NCI-H510A treated with DMSO at 0.1 percent for 48 hours (cell line): ENCODE measurements at regions not wholly inside any gene's neighbourhood (a gene's known extent, or its start where the extent isn't known, plus 50 kb on each side); places are given as distances from the start of the nearest gene placed in this dataset.

Experiments
- DNase-seq: peaks from one replicate; lab custom pipeline; 2025; lab: John Stamatoyannopoulos, UW

DNA sequence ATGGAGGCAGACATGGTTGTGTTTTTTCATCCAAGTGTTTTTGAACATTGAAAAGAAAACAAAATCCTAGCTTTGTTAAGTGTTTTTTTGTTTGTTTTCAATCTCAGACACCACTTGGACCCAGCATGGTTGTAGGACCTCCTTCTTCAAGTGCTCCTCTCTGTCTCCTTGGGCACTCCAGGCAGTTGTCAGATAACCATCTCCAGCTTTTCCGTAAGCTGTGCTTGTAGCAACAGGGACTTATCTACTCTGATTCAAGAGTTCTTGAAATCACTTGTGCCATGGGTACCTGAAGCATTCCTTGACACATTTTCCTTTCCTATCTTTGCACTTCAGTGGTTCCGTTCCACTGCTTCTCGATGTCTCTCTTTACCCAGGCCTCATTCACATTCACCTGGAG is 334.9 kb upstream of the DDX53 start:
- no peak for DNase-seq

DNA sequence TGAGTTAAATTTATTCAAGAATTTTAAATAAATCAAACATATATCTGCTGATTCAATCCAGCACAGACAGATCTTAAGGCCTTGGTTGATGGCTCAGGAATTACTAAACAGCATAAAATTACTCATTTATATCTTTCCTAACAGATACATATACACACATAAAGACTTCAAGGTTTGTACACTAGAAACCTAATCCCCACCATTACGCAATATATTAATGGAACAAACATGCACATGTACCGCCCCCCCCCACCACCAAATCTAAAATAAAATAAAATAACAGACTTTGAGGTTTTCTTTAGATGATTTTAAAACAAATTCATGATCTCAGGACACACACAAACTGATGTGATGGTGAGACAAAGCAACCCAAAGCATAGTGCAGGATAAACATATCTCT is 333.9 kb upstream of the DDX53 start:
- no peak for DNase-seq

DNA sequence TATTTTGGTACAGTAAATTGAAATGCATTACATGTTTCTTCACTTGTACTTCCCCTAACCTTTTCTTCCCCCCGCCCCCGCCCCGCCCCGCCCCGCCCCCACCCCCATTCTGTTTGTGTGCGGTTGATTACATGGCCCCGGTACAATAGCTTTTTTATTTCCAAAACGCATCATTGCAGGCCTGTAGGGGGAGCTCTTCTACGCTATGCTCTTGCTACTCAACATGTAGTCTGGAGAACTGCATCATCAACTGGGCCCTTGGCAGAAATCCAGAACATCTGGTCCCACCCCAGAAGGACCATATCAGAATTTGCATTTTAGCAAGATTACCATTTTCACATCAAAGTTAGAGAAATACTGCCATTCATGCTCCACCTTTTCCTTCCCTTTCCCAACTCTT is 333.3 kb upstream of the DDX53 start:
- no peak for DNase-seq

DNA sequence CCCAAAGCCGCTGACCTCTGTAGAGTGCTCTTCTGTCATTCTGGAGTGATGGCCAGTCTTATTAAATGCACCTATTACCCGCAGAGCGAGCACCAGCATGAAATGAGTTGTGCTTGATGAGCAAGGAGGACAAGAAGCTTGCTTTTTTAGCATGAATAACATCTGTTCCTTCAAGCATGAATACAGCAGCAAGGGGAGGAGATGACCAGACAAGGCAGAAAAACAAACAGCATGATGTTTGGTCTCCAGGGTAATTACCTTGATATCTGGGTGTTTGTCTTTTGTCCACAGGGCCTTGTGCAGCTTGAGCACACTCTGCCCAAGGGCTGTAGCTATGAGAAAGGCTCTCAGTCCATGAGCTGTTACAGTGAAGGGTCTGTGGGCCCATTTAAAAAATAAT is 324.8 kb upstream of the DDX53 start:
- no peak for DNase-seq

- DNase-seq, result no peak
Observed at GRCh38 chrX:22686138-22686541, 313.6 kb upstream of the DDX53 start.

DNA sequence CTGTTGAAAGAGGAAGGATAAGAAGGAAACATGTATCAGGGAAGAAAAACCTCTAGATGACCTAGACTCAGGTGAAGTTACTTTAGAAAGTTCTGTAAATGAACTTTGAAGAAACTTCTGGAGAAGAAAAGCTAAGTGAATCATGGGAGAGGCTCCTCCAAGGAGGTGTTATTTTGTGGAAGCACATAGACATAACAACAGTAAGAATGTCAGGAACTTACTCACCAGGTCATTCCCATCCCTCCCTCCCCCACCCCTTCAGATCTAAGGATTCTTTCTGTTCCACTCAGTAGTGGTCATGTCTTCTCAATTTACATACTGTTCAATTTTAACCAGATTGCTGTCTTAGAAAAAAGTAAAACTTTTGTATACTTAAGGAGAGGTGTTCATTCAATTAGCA is 310.5 kb upstream of the DDX53 start:
- DNase-seq, result no peak

GRCh38 chrX:22690116-22690515 is 309.6 kb upstream of the DDX53 start:
- no peak for DNase-seq

- DNase-seq, result no peak
Observed at GRCh38 chrX:22691966-22692565, 307.7 kb upstream of the DDX53 start.

- no peak for DNase-seq
Observed at GRCh38 chrX:22698151-22698550, 301.6 kb upstream of the DDX53 start.

DNA sequence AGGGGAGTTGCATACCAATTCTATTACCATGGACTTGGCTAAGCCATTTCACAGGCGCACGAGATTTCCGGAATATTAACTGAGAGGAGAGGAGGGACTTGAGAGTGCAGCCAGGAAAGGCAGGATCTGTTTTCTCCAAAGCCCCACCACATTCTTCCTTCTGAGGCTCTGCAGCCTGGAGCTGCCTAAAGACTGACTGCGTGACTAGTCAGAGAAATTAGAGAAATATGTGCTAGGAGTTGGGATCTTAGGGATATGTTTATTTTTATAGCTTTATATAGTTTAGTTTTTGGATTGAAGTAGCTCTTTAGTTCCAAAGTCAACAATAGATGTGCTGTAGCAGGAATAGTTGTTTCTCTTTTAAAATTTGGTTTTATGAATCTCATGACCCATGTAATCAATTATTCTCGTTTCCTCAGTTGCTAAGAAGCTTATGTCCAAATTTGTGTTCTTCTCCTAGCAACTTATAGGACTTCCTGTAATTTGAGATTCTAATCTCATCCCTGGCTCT is 300.1 kb upstream of the DDX53 start:
- no peak for DNase-seq

DNA sequence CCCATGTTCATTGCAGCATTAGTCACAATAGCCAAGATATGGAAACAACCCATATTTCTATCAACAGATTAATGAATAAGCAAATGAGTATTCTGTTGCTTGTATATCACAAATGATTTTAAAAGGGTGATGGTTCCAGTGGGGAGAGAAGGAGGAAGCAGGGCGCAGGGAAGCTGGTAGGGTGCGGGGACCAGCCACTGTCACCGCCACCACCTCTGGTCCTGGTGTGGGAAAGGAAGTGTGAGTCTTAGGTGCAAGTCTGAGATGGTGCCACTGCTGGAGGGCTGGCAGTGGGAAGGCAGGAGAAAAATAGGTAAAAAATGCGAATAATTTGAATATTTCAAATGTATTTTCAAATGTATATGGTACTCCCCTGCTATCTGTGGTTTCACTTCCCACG is 286.8 kb upstream of the DDX53 start:
- no peak for DNase-seq

DNA sequence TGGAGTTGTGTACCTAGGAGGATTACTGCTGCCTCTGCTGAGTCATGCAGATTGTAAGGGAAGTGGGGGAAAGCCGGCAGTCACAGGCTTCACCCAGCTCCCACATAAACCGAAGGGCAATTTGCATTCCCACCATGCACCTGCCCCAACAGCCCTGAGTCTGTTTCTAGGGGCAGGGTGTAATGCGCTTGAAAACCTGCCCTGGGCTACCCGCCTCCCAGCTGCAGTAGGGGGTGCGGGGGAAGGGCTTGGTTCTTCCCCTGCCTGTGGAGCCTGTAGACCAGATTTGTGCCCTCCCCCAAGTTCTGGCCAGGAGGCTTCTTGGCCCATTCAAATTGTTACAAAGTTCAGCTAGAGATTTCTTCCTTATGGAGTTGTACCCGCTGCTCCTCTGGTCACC is 269.2 kb upstream of the DDX53 start:
- no peak for DNase-seq

- no peak for DNase-seq
Observed at GRCh38 chrX:22737541-22737940, 262.2 kb upstream of the DDX53 start.

DNA sequence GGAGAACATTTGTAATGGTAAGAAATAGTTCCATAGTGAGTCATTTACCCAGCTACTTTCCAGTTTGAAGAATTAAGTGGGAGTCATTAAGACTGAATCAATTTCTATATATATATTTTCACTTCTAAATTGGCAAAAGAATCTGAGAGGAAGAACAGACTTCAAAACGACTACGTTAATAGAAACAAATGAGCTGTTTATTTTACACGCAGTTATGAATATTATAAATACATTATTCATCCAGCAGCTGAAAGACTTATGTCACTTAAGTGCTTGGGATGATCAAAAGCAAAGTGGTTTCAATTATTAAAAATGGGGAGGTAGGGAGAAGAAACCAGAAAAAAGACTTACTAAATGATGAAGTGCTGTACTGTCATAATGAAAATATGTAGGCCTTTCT is 260.5 kb upstream of the DDX53 start:
- DNase-seq, result no peak

GRCh38 chrX:22740836-22741235 is 258.9 kb upstream of the DDX53 start:
- DNase-seq, result no peak

DNA sequence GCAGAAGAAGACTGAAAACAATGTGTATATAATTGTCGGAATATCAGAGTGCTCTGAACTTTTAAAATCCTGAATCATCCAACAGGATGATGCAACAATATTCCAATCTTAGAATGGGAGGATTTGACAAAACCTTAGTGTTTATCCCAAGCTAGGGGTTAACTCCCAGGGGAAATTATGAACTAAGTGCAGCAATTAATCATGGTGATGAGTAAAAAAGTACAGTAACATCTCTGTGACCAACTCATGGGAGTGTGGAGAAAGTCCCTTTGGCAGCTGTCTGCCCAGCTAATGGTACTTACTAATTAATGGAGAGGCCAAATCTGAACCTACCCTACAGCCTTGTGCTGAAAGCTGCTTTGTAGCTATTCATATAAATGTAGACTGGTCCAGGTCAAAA is 257.6 kb upstream of the DDX53 start:
- DNase-seq, result no peak

- no peak for DNase-seq
Observed at GRCh38 chrX:22746081-22746480, 253.7 kb upstream of the DDX53 start.

- DNase-seq, result peak; percentile 25
Observed at GRCh38 chrX:22748093-22748999, 251.4 kb upstream of the DDX53 start.

GRCh38 chrX:22758807-22759481 is 240.8 kb upstream of the DDX53 start:
- DNase-seq, result no peak

- no peak for DNase-seq
Observed at GRCh38 chrX:22760513-22761057, 239.2 kb upstream of the DDX53 start.

GRCh38 chrX:22788221-22788620 is 211.5 kb upstream of the DDX53 start:
- DNase-seq, result no peak

DNA sequence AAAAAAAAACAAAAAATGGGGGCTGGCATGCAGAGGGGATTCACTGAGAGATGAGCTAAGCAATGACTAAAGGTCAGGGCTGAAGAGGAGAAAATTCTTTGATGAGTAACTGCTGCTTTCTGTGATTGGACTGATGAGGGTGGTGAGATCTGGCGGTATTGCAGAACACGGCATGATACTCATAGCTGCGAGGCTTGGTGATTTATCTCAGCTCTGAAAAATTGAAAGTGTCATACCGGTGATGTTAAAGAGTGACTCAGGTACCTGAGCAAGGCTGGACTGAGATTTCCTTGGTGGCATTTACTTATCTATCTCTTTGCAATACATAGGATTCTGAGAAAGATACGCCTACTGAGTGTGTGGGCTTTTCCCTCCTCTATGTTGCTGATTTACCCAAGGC is 204.1 kb upstream of the DDX53 start:
- no peak for DNase-seq

GRCh38 chrX:22800360-22800759 is 199.4 kb upstream of the DDX53 start:
- DNase-seq, result no peak
